Spleen (tissue), 11 donors: ENCODE measurements at regions not wholly inside any gene's neighbourhood (a gene's known extent, or its start where the extent isn't known, plus 50 kb on each side); places are given as distances from the start of the nearest gene placed in this dataset.

ENCODE experiments used
- DNase-seq: peaks from one replicate; pipeline ENCODE4 v3.0.0-alpha.2; 2020
- H3K27ac ChIP-seq, 8 donors: fragments of 200-600 bp; sonication (generic) in 7 of 8; 1 replicate in 4 of 8; 2 replicates in 4 of 8; pipeline versions ENCODE4 v1.5.0 to v1.8.0; 2016 to 2021; ENCODE audit warnings: inconsistent platforms in 4 of 8, mild to moderate bottlenecking in 4 of 8, moderate library complexity in 1 of 8
- H3K27me3 ChIP-seq, 7 donors: fragments of 200-600 bp; sonication (generic) in 6 of 7; replicated peaks in 1 of 7; 1 replicate in 4 of 7; 2 replicates in 3 of 7; pipeline versions ENCODE4 v1.5.0 to v1.8.0; 2016 to 2021; ENCODE audit warnings: inconsistent platforms in 3 of 7, mild to moderate bottlenecking in 1 of 7
- H3K36me3 ChIP-seq, 6 donors: fragments of 200-600 bp; sonication (generic) in 5 of 6; 1 replicate in 4 of 6; 2 replicates in 2 of 6; pipeline versions ENCODE4 v1.5.0 to v1.8.0; 2016 to 2021; ENCODE audit warnings: inconsistent platforms in 2 of 6
- H3K4me1 ChIP-seq, 6 donors: fragments of 200-600 bp; sonication (generic) in 5 of 6; 1 replicate in 3 of 6; 2 replicates in 3 of 6; pipeline versions ENCODE4 v1.5.0 to v1.8.0; 2016 to 2021; ENCODE audit warnings: inconsistent platforms in 3 of 6
- H3K4me3 ChIP-seq, 8 donors: fragments of 200-600 bp; sonication (generic) in 7 of 8; 1 replicate in 4 of 8; 2 replicates in 4 of 8; pipeline versions ENCODE4 v1.5.0 to v1.8.0; 2016 to 2021; ENCODE audit warnings: inconsistent platforms in 4 of 8, mild to moderate bottlenecking in 4 of 8, moderate library complexity in 2 of 8
- H3K9me3 ChIP-seq, 8 donors: fragments of 200-600 bp; sonication (generic) in 7 of 8; 1 replicate in 4 of 8; 2 replicates in 4 of 8; pipeline versions ENCODE4 v1.5.0 to v1.8.0; 2016 to 2021; ENCODE audit warnings: inconsistent platforms in 4 of 8
- POLR2A ChIP-seq, 3 donors: fragments of 450-650 bp; IDR thresholded peaks; one replicate each; pipeline ENCODE4 v1.5.1; 2017; ENCODE audit warnings: antibody characterized with exemption in 3 of 3, mild to moderate bottlenecking in 1 of 3
- POLR2AphosphoS5 ChIP-seq, 3 donors: sonication (generic); formaldehyde crosslinking; IDR thresholded peaks; one replicate each; pipeline ENCODE4 v1.5.1; 2017; ENCODE audit warnings: antibody characterized with exemption in 3 of 3
- WGBS, 5 donors: extraction: QIAGEN DNeasy Blood & Tissue Kit in 3 of 5; methylation state at CpG; one replicate each; pipeline versions ENCODE4 v1.1.5 to v1.1.7; 2013 to 2018; 5-methylcytosine and 5-hydroxymethylcytosine counted together
- intact Hi-C: fragments of 100-400 bp; cut with DNase I; formaldehyde crosslinking; loops from one replicate; pipeline ENCODE4 v1.15.0; 2023; ENCODE audit warnings: low total_unique reads
- TF ChIP-seq, protein P1 (sequence below), 11 experiments: fragments of 200-600 bp in 7 of 11; fragments of 450-650 bp in 4 of 11; sonication (generic) in 4 of 11; IDR thresholded peaks in 8 of 11; conservative IDR thresholded peaks in 3 of 11; 1 replicate in 7 of 11; 2 replicates in 4 of 11; pipeline versions ENCODE4 v1.4.0 to v1.8.0; 2016 to 2021; ENCODE audit warnings: antibody characterized with exemption in 11 of 11, inconsistent platforms in 4 of 11, mild to moderate bottlenecking in 1 of 11
- donor health status: healthy with polysubstance abuse.
- donor health status: DM: no; HTN: no; CAD: no; lungs with moderate emphysema.
- donor health status: DM: no; HTN: no; CAD: no.
- donor health status: Bipolar disorder and iron deficiency.
- donor health status: healthy.
- donor health status: DM: no; HTN: no; CAD: no.
- donor health status: DM: yes; HTN: yes; CAD: no.

DNA sequence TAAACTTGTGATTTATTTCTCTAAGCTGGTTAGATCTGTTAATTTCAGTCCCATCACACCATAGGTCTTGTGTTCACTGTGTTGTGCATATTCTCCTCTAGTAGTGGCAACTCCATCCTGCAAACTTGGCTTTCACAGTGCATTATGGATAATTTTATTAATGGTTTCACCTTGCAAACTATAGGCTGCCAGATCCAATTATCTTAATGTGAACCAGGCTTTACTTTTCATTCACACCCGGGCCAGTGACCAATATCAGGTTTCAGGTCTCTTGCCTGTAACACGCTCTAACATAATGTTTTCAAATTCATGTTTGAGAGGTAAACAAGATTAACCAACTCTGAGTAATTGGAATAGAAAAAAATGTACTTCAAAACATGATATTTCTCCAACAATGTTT lies 1293.0 kb downstream of the REEP3 start:
- Histone ChIP-seq H3K27me3 (no peaks in the 10 kb centered on the region), H3K36me3 (no peaks in the 10 kb centered on the region), H3K27ac (no peak overlapping the region), H3K4me3 (no peak overlapping the region), H3K4me1 (no peaks in the 10 kb centered on the region), H3K9me3 (peaks cover 0 to 27% (median 10%) of the 10 kb centered on the region in 8 donors)
- TF ChIP-seq, protein P1, sequence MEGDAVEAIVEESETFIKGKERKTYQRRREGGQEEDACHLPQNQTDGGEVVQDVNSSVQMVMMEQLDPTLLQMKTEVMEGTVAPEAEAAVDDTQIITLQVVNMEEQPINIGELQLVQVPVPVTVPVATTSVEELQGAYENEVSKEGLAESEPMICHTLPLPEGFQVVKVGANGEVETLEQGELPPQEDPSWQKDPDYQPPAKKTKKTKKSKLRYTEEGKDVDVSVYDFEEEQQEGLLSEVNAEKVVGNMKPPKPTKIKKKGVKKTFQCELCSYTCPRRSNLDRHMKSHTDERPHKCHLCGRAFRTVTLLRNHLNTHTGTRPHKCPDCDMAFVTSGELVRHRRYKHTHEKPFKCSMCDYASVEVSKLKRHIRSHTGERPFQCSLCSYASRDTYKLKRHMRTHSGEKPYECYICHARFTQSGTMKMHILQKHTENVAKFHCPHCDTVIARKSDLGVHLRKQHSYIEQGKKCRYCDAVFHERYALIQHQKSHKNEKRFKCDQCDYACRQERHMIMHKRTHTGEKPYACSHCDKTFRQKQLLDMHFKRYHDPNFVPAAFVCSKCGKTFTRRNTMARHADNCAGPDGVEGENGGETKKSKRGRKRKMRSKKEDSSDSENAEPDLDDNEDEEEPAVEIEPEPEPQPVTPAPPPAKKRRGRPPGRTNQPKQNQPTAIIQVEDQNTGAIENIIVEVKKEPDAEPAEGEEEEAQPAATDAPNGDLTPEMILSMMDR (IDR thresholded peaks at IDR 0.05 in 8 of 11, conservative IDR thresholded peaks at IDR 0.05 in 3 of 11) = no peak
- TF ChIP-seq POLR2A (IDR thresholded peaks at IDR 0.05) (no peak), POLR2AphosphoS5 (IDR thresholded peaks at IDR 0.05) (no peak)
- intact Hi-C loops = no loop called here
- WGBS, 5 donors = 83 to 97% (median 85%) methylated on average over 2 of the region's 2 CpGs
- no peak for DNase-seq

DNA sequence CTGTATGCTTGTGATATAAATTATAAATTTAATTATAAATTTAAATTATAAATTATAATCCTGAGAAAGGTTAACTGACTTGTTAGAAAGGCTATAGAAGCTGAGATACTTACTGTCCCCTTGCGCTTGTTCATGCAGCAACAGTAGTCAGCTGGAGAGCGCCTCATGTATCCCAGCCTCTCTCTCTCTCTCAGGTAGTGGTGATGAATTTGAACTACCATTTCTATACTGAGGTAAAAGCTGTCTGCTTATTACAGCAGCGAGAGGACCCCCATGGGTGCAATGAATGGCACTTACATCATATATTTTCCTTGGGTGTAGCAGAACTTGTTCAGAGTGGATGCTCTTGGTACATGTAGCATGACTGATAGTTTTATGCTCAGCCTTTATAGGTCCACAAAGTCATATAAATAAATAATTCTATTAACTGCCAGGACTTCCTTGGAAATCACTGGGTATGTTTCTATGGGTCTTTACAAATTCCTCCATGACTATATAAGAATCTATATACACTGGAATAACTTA lies 1308.7 kb downstream of the REEP3 start:
- Histone ChIP-seq H3K27ac (no peak overlapping the region), H3K9me3 (no peaks in the 10 kb centered on the region), H3K4me1 (no peaks in the 10 kb centered on the region), H3K27me3 (no peaks in the 10 kb centered on the region), H3K36me3 (no peaks in the 10 kb centered on the region), H3K4me3 (no peak overlapping the region)
- 71 to 88% (median 84%) methylated on average over 3 of the region's 3 CpGs for WGBS, 5 donors
- intact Hi-C loops = no loop called here
- no peak for DNase-seq
- TF ChIP-seq, protein P1 (IDR thresholded peaks at IDR 0.05 in 8 of 11, conservative IDR thresholded peaks at IDR 0.05 in 3 of 11) = no peak
- TF ChIP-seq POLR2A (IDR thresholded peaks at IDR 0.05) (no peak), POLR2AphosphoS5 (IDR thresholded peaks at IDR 0.05) (no peak)

DNA sequence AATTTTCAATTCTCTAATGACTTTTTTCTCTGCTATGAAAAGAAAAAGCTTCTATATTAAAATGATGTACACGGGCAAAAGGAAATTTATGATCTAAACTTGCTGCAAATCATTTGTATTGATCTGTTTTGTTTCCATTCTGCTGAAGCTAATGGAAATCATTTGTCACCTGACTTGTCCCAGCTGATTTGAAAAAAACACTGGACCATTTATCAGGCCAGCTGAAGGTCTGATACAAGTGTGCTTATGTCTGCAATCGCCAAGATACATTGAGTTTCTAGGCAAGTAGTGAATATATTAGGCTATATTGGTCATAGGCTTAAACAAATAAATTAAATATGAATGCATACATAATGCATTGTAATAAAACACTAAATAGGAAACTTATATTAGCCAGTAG lies 1309.7 kb downstream of the REEP3 start:
- Histone ChIP-seq H3K27me3 (no peaks in the 10 kb centered on the region), H3K4me3 (no peak overlapping the region), H3K4me1 (no peaks in the 10 kb centered on the region), H3K9me3 (no peaks in the 10 kb centered on the region), H3K27ac (no peak overlapping the region), H3K36me3 (no peaks in the 10 kb centered on the region)
- TF ChIP-seq, protein P1 (IDR thresholded peaks at IDR 0.05 in 8 of 11, conservative IDR thresholded peaks at IDR 0.05 in 3 of 11) = no peak
- TF ChIP-seq POLR2AphosphoS5 (IDR thresholded peaks at IDR 0.05) = no peak
- TF ChIP-seq POLR2A (IDR thresholded peaks at IDR 0.05) = no peak
- 52 to 79% (median 68%) methylated on average over 2 of the region's 2 CpGs for WGBS, 5 donors
- DNase-seq = no peak
- intact Hi-C loops = no loop called here

DNA sequence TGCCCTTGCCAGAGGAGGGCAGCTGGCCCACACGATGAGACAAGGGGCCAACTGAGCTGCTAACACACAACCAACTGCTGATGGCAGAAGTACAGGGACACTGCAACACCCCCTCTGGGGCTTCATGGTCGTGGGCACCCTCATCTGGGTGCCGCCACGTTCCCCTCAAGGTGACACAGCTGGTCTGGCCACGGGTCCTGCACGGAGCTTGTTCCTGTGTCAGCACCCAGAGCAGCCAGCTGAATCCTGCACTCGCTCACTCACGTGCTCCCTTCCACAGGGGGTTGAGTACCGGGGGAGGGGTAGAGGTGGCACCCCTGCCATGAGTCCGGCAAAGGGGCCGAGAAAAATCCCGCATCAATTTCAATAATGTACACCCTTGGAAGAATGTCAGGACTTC lies 1319.1 kb downstream of the REEP3 start:
- Histone ChIP-seq H3K9me3 (peaks cover 0 to 14% (median 2%) of the 10 kb centered on the region in 8 donors), H3K4me1 (no peaks in the 10 kb centered on the region), H3K36me3 (no peaks in the 10 kb centered on the region), H3K27me3 (no peaks in the 10 kb centered on the region), H3K4me3 (no peak overlapping the region), H3K27ac (no peak overlapping the region)
- TF ChIP-seq, protein P1 (IDR thresholded peaks at IDR 0.05 in 8 of 11, conservative IDR thresholded peaks at IDR 0.05 in 3 of 11) = no peak
- 82 to 94% (median 86%) methylated on average over 4 to 12 of the region's 12 CpGs for WGBS, 5 donors
- no peak for DNase-seq
- intact Hi-C loops = no loop called here
